ENCODE measurements at regions not wholly inside any gene's neighbourhood (a gene's known extent, or its start where the extent isn't known, plus 50 kb on each side); places are given as distances from the start of the nearest gene placed in this dataset.

GRCh38 chr6:40743226-40743625, 156.1 kb upstream of the LRFN2 start:
- DNase-seq: no peak

GRCh38 chr6:40740518-40740917, 153.4 kb upstream of the LRFN2 start:
- DNase-seq: no peak

GRCh38 chr6:40738551-40739193, 151.5 kb upstream of the LRFN2 start:
- DNase-seq: no peak

GRCh38 chr6:40735521-40735920, 148.4 kb upstream of the LRFN2 start:
- DNase-seq: no peak

- no peak for DNase-seq
Measured at GRCh38 chr6:40735121-40735520, 148.0 kb upstream of the LRFN2 start.

GRCh38 chr6:40734607-40735006, 147.4 kb upstream of the LRFN2 start:
- DNase-seq: no peak

- DNase-seq: no peak
Measured at GRCh38 chr6:40733770-40734396, 146.7 kb upstream of the LRFN2 start.

- DNase-seq: no peak
Measured at GRCh38 chr6:40733290-40733689, 146.1 kb upstream of the LRFN2 start.

GRCh38 chr6:40732878-40733277, 145.7 kb upstream of the LRFN2 start:
- no peak for DNase-seq

GRCh38 chr6:40728643-40729042, 141.5 kb upstream of the LRFN2 start:
- no peak for DNase-seq

- no peak for DNase-seq
Measured at GRCh38 chr6:40727271-40727670, 140.1 kb upstream of the LRFN2 start.

GRCh38 chr6:40726853-40727252, 139.7 kb upstream of the LRFN2 start:
- no peak for DNase-seq

GRCh38 chr6:40725390-40725789, 138.2 kb upstream of the LRFN2 start:
- no peak for DNase-seq

GRCh38 chr6:40724886-40725285, 137.7 kb upstream of the LRFN2 start:
- no peak for DNase-seq

- no peak for DNase-seq
Measured at GRCh38 chr6:40723967-40724366, 136.8 kb upstream of the LRFN2 start.

GRCh38 chr6:40722553-40723258, 135.5 kb upstream of the LRFN2 start:
- DNase-seq: no peak

GRCh38 chr6:40722091-40722490, 134.9 kb upstream of the LRFN2 start:
- DNase-seq: no peak

- DNase-seq: no peak
Measured at GRCh38 chr6:40721271-40721952, 134.2 kb upstream of the LRFN2 start.

GRCh38 chr6:40720375-40720748, 133.2 kb upstream of the LRFN2 start:
- DNase-seq: no peak

GRCh38 chr6:40719671-40720374, 132.7 kb upstream of the LRFN2 start:
- no peak for DNase-seq

- DNase-seq: no peak
Measured at GRCh38 chr6:40718401-40718800, 131.2 kb upstream of the LRFN2 start.

- DNase-seq: no peak
Measured at GRCh38 chr6:40717411-40718057, 130.4 kb upstream of the LRFN2 start.
